Posterior cingulate gyrus (tissue), 11 donors: ENCODE measurements at regions not wholly inside any gene's neighbourhood (a gene's known extent, or its start where the extent isn't known, plus 50 kb on each side); places are given as distances from the start of the nearest gene placed in this dataset.
A peak's percentile ranks its signal among the peaks of the same experiment; 100 is the strongest.

Experiments
- DNase-seq, 10 donors: peaks; one replicate each; pipeline versions ENCODE4 v3.0.0 to v3.0.0-alpha.2; 2020 to 2021; ENCODE audit warnings: mixed read lengths in 3 of 10
- intact Hi-C: fragments of 100-400 bp; cut with DNase I; formaldehyde crosslinking; loops from one replicate; pipeline ENCODE4 v1.15.1; 2023

- intact Hi-C loops: no loop called here
- DNase-seq: no peak
Observed at GRCh38 chr6:85997206-85997605, 354.5 kb upstream of the SYNCRIP start.

- intact Hi-C loops: no loop called here
- no peak for DNase-seq
Observed at GRCh38 chr6:85996034-85996375, 353.3 kb upstream of the SYNCRIP start.

- no peak for DNase-seq
- intact Hi-C loops: no loop called here
Observed at GRCh38 chr6:85995339-85996033, 352.8 kb upstream of the SYNCRIP start.

DNA sequence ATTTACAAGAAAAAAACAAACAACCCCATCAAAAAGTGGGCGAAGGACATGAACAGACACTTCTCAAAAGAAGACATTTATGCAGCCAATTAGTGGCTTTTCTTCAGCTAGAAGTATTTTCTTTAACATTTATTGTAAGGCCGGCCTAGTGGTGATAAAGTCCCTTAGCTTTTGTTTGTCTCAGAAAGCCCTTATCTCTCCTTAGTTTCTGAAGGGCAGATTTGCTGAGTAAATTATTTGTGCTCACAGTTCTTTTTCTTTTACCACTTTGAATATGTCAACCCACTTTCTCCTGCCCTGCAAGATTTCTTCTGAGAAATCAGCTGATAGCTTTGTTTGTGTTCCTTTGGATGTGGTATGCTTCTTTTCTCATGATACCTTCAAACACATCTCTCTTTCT, 344.0 kb upstream of the SYNCRIP start:
- no peak for DNase-seq
- intact Hi-C loops: no loop called here

DNA sequence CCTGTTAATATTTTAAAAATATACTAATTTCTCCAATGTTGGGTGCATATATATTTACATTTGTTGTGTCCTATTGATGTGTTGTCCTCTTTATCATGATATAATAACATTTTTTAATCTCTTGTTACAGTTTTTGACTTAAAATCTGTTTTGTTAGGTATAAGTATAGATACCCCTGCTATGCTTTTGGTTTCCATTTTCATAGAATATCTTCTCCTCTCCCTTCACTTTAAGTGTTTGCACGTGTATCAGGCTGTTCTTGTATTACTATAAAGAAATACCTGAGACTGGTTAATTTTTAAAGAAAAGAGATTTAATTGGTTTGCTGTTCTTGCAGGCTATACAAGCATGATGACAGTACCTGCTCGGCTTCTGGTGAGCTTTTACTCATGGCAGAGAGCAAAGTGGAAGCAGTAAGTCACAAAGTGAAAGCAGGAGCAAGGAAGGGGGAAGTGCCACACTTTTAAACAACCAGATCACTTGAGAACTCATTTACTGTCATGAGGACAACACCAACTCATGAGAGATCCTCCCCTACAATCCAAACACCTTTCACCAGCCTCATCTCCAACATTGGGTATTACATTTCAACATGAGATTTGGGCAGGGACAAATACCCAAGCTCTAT, 340.5 kb upstream of the SYNCRIP start:
- no peak for DNase-seq
- intact Hi-C loops: no loop called here

DNA sequence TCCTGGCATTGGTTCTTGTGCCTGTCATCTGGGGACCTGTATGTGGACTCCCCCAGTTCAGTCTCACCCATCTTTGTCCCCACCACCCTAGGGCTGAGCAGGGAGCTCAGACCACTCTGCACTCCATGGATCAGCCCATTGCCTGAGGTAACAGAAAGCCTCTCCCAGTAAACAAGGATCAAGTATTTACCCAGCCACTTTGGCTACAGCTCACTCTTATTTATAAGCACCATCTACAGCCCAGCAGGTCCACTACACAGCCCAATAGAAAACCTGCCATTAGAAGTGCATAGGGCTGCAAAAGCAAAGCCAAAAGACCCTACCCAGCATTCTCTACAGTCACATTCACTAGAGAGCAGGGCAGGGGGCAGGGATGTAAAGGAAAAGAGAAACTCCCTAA, 335.0 kb upstream of the SYNCRIP start:
- intact Hi-C loops: no loop called here
- DNase-seq: no peak

- DNase-seq: no peak
- intact Hi-C loops: no loop called here
Observed at GRCh38 chr6:85975957-85976356, 333.3 kb upstream of the SYNCRIP start.

DNA sequence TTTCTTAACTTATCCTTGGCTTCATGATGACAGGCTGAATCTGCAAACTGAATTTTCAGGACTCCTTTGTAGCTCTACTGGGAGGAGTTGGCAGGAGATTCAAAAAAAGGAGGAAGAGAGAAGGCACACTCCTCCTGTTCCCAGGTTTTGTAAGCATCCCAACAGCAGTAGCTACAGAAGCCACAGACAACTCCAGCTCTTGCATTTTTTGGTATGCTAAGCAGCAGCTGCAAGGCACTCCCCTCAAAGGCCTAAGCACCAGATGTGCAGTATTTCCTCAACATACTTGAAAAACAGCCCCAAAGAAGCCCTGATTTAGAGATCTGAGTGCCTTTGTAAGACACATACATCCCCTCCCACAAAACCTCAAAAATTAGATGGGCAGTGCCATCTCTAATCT, 328.6 kb upstream of the SYNCRIP start:
- DNase-seq: no peak

GRCh38 chr6:85966828-85967227, 324.1 kb upstream of the SYNCRIP start:
- DNase-seq: no peak
- intact Hi-C loops: no loop called here

More for the DNA sequence above, 328.6 kb upstream of the SYNCRIP start:
- intact Hi-C loops: no loop called here

GRCh38 chr6:85961746-85962145, 319.1 kb upstream of the SYNCRIP start:
- no peak for DNase-seq

DNA sequence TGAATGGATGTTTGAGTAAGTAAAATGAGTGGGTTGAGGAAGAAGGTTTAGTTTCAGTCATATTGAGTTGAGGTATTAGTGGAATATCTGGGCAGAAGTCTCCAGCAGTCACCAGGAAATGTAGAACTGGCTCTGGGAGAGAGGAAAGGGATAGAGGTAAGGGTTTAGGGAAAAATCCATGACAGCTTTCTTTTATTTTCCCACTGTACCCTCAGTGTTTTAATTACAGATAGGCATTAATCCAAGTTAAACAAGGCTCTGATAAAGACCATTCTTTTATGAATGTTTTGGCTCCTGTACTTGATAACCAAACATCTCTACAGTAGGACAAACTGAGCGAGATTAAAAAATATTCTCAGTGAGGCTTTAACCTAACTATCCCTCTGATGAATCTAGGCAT, 318.4 kb upstream of the SYNCRIP start:
- intact Hi-C loops: no loop called here
- DNase-seq: no peak

More at GRCh38 chr6:85961746-85962145, 319.1 kb upstream of the SYNCRIP start:
- intact Hi-C loops: no loop called here

GRCh38 chr6:85948481-85948880, 305.8 kb upstream of the SYNCRIP start:
- DNase-seq: no peak
- intact Hi-C loops: no loop called here

- no peak for DNase-seq
- intact Hi-C loops: no loop called here
Observed at GRCh38 chr6:85945459-85946185, 302.9 kb upstream of the SYNCRIP start.

DNA sequence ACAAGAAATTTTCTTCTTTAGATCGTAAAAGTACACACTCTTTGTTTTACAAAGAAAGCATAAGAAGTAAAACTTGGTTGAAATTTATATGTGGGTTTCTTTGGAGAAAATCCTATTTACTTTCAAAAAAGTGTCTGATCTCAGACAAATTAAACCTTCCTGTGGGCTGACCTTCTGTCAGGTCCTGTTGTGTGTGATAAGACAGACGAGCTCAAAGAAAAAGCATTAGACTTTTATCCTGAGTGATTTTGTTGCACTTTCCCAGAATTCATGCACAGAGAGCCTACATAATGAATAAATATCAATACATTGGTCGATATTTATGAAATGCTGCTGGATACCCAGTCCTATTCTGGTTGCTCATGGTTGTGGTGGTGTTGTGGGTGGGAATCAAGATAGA, 302.1 kb upstream of the SYNCRIP start:
- intact Hi-C loops: no loop called here
- DNase-seq: no peak

- no peak for DNase-seq
- intact Hi-C loops: no loop called here
Observed at GRCh38 chr6:85942844-85943243, 300.2 kb upstream of the SYNCRIP start.

GRCh38 chr6:85936916-85937315, 294.2 kb upstream of the SYNCRIP start:
- no peak for DNase-seq
- intact Hi-C loops: no loop called here

- DNase-seq: peak in 5 of 10 donors; percentile 9 to 78 (median 14)
- intact Hi-C loops: loop anchor here (2.0 to 10.0 kb wide), 3 partner anchors 934 to 1102 kb away; partner anchors contain the start of gene HTR1E
Observed at GRCh38 chr6:85923013-85923430, 280.3 kb upstream of the SYNCRIP start.

GRCh38 chr6:85920782-85921181, 278.1 kb upstream of the SYNCRIP start:
- intact Hi-C loops: loop anchor here (10.0 kb wide), 1 partner anchor 1104 kb away; no protein-coding TSS in a partner anchor

DNA sequence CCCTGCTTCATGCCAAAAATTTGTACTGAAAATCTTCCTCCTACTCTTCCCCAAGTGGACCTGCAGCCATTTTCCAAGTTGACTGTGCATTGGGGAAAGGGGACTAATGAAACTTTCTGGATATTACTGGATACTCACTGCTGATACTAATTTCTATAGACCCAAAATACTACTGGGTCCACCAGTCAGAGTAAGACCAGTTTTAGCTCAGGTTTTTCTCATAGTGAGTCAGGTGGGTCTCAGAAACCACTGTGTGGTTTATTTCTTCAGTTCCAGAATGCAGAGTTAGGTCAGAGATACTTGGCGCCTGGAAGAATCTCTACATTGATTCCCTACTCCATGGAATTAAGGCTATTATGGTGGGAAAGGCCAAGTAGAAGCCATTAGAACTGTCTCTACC, 274.8 kb upstream of the SYNCRIP start:
- intact Hi-C loops: no loop called here
- DNase-seq: no peak

More at GRCh38 chr6:85920782-85921181, 278.1 kb upstream of the SYNCRIP start:
- peak in 2 of 10 donors; percentile 31 to 32 for DNase-seq

DNA sequence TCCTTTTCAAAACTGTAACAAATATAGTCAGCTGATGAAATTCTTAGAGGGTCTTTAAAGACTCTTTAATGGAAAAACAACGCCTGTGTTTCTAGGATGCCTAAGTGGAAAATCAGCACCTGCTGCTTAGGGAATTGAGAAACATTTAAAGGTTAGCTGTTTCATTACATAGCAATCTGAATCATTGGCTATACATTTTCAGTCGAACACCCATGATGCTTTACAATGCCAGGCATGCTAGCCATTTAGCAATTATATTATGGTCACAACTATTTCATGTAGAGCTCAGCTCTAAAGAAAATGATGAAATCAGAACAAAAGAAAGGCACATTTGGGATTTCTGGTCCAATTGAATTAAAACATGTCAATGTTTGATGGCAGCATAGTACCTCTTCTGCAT, 270.3 kb upstream of the SYNCRIP start:
- no peak for DNase-seq
- intact Hi-C loops: no loop called here

- no peak for DNase-seq
- intact Hi-C loops: no loop called here
Observed at GRCh38 chr6:85912582-85912981, 269.9 kb upstream of the SYNCRIP start.

DNA sequence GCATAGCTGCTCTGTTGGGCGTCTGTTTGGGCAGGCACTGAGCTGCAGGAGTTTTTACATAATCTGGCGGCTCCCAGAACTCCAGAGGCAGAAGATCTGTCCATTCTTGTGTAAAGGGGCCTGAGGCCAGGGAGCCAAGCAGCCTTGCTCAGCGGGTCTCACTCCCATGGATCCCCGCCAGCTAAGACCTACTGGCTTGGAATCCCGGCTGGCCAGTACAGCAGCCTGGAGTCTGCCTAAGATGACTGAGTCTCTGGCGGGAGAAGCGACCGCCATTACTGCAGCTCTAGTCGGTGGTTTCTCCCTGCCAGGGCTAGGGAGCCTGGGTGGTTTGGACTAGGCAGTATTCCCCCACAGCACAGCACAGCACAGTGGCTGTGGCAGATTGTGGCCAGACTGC, 268.4 kb upstream of the SYNCRIP start:
- intact Hi-C loops: no loop called here
- DNase-seq: peak in 2 of 10 donors; percentile 55
